ENCODE measurements at regions not wholly inside any gene's neighbourhood (a gene's known extent, or its start where the extent isn't known, plus 50 kb on each side); places are given as distances from the start of the nearest gene placed in this dataset.
"Not testable (repeated sequence)": the region's sequence is repeated elsewhere in the genome, so short reads cannot be mapped to it uniquely, and the experiment has no call there.

- no peak for DNase-seq
Measured at GRCh38 chr14:39726563-39726962, 294.3 kb upstream of the FBXO33 start.

GRCh38 chr14:39722547-39723273, 290.5 kb upstream of the FBXO33 start:
- DNase-seq: no peak

- DNase-seq: no peak
Measured at GRCh38 chr14:39716987-39717570, 284.8 kb upstream of the FBXO33 start.

- DNase-seq: no peak
Measured at GRCh38 chr14:39712293-39712999, 280.2 kb upstream of the FBXO33 start.

- no peak for DNase-seq
Measured at GRCh38 chr14:39704594-39704993, 272.4 kb upstream of the FBXO33 start.

- no peak for DNase-seq
Measured at GRCh38 chr14:39694341-39694740, 262.1 kb upstream of the FBXO33 start.

- DNase-seq: no peak
Measured at GRCh38 chr14:39683691-39684260, 251.5 kb upstream of the FBXO33 start.

- no peak for DNase-seq
Measured at GRCh38 chr14:39682582-39682981, 250.3 kb upstream of the FBXO33 start.

GRCh38 chr14:39681782-39682399, 249.7 kb upstream of the FBXO33 start:
- no peak for DNase-seq

- DNase-seq: no peak
Measured at GRCh38 chr14:39680777-39681176, 248.5 kb upstream of the FBXO33 start.

GRCh38 chr14:39673734-39674133, 241.5 kb upstream of the FBXO33 start:
- no peak for DNase-seq

GRCh38 chr14:39673270-39673711, 241.1 kb upstream of the FBXO33 start:
- DNase-seq: no peak

GRCh38 chr14:39668449-39668848, 236.2 kb upstream of the FBXO33 start:
- no peak for DNase-seq

- no peak for DNase-seq
Measured at GRCh38 chr14:39666386-39666785, 234.2 kb upstream of the FBXO33 start.

- DNase-seq: no peak
Measured at GRCh38 chr14:39665075-39665475, 232.8 kb upstream of the FBXO33 start.

- DNase-seq: no peak
Measured at GRCh38 chr14:39664646-39665045, 232.4 kb upstream of the FBXO33 start.

- DNase-seq: no peak
Measured at GRCh38 chr14:39641224-39641623, 209.0 kb upstream of the FBXO33 start.

- not testable (repeated sequence) for DNase-seq
Measured at GRCh38 chr14:39639009-39639408, 206.8 kb upstream of the FBXO33 start.

- DNase-seq: no peak
Measured at GRCh38 chr14:39628087-39628486, 195.9 kb upstream of the FBXO33 start.

GRCh38 chr14:39626589-39627576, 194.7 kb upstream of the FBXO33 start:
- no peak for DNase-seq

- DNase-seq: no peak
Measured at GRCh38 chr14:39621678-39622077, 189.4 kb upstream of the FBXO33 start.

- DNase-seq: no peak
Measured at GRCh38 chr14:39621223-39621622, 189.0 kb upstream of the FBXO33 start.

All from suppressor macrophage treated with lipopolysaccharide for 1 hour (primary cell).